ENCODE measurements at regions not wholly inside any gene's neighbourhood (a gene's known extent, or its start where the extent isn't known, plus 50 kb on each side); places are given as distances from the start of the nearest gene placed in this dataset.
"Not testable (repeated sequence)": the region's sequence is repeated elsewhere in the genome, so short reads cannot be mapped to it uniquely, and the experiment has no call there.

DNA sequence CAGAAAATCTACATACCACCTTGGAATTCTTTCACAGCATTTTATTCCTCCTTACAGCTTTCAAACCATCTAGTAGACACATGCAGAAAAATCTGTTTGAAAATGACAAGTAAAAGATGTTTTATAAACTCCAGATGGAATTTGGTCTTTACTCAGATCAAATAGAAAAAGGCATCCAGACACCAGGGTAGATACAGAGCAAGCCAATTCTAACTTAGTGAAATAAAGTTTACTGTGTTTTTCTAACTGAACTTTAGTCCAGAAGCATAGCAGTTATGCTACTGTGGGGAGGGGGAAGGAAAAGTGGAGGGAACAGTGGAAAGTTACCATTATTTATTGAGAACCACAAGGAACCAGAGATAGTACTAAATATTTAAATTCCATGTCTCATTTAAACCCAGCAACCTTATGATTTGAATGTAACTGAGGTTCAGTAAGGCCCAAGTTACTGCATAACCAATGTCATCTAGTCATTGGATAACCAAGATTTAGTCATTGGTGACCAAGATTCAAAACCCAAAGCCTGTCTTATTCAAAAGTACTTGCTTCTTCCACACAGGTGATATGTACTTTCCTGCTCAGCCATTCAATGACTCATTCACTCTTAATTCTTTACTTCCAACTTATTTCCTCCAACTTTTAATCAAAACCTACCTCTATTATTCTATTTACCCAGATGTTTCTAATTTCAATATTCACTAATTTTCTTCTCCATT lies 57.7 kb downstream of the RAD51AP2 start:
- no peak for TF ChIP-seq EP300 (IDR thresholded peaks at IDR 0.05)
- Histone ChIP-seq H3K4me1 (no peaks in the 10 kb centered on the region), H3K4me3 (no peak overlapping the region), H3K27ac (no peak overlapping the region), H3K9me3 (no peaks in the 10 kb centered on the region), H3K27me3 (no peaks in the 10 kb centered on the region), H3K36me3 (no peaks in the 10 kb centered on the region)
- DNase-seq (ENCODE audit: low spot score in 2 of 2) = no peak

GRCh38 chr2:17455343-17455742 lies 62.9 kb downstream of the RAD51AP2 start:
- Histone ChIP-seq H3K27ac (no peak overlapping the region), H3K4me3 (no peak overlapping the region), H3K4me1 (no peaks in the 10 kb centered on the region), H3K9me3 (no peaks in the 10 kb centered on the region), H3K36me3 (no peaks in the 10 kb centered on the region), H3K27me3 (no peaks in the 10 kb centered on the region)
- TF ChIP-seq EP300 (IDR thresholded peaks at IDR 0.05) (no peak), POLR2A (IDR thresholded peaks at IDR 0.05) (no peak), CTCF (IDR thresholded peaks at IDR 0.05) (no peak), POLR2AphosphoS5 (IDR thresholded peaks at IDR 0.05) (no peak)
- 87% methylated on average over 2 of the region's 2 CpGs for WGBS
- DNase-seq (ENCODE audit: low spot score in 2 of 2) = no peak

DNA sequence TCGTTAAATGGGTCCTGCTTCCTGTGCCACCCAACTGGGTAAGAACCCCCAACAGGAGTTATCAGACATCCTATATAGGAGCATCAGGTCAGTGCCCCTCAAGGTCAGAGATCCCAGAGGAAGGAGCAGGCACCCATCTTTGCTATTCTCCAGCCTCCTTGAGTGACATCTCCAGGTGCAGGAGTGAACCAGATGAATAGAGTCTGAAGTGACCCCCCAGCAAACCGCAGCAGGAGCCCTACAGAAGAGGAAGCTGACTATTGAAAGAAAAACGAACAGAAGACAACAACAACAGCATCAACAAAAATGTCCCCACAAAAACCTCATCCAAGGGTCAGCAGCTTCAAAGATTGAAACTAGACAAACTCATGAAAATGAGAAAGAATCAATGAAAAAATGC lies 72.0 kb downstream of the RAD51AP2 start:
- H3K36me3 ChIP-seq; H3K4me1 ChIP-seq; H3K27ac ChIP-seq; H3K4me3 ChIP-seq; H3K27me3 ChIP-seq; DNase-seq (ENCODE audit: low spot score in 2 of 2); H3K9me3 ChIP-seq: not testable (repeated sequence)
- 86% methylated on average over 2 of the region's 3 CpGs for WGBS

GRCh38 chr2:17445744-17446143 lies 72.5 kb downstream of the RAD51AP2 start:
- no peak for DNase-seq (ENCODE audit: low spot score in 2 of 2)
- Histone ChIP-seq H3K27me3 (no peaks in the 10 kb centered on the region), H3K4me1 (no peaks in the 10 kb centered on the region), H3K4me3 (no peak overlapping the region), H3K36me3 (no peaks in the 10 kb centered on the region), H3K9me3 (no peaks in the 10 kb centered on the region), H3K27ac (no peak overlapping the region)
- no peak for TF ChIP-seq POLR2A (IDR thresholded peaks at IDR 0.05)
- TF ChIP-seq CTCF (IDR thresholded peaks at IDR 0.05) = no peak
- no peak for TF ChIP-seq POLR2AphosphoS5 (IDR thresholded peaks at IDR 0.05)
- TF ChIP-seq EP300 (IDR thresholded peaks at IDR 0.05) = no peak
- no CpG with 5 or more reads among the region's 1 CpG for WGBS

GRCh38 chr2:17442334-17442733 lies 75.9 kb downstream of the RAD51AP2 start:
- no peaks in the 10 kb centered on the region for H3K9me3 ChIP-seq
- TF ChIP-seq CTCF (IDR thresholded peaks at IDR 0.05) (no peak), EP300 (IDR thresholded peaks at IDR 0.05) (no peak), POLR2A (IDR thresholded peaks at IDR 0.05) (no peak), POLR2AphosphoS5 (IDR thresholded peaks at IDR 0.05) (no peak)
- no peak overlapping the region for H3K4me3 ChIP-seq
- H3K27me3 ChIP-seq = no peaks in the 10 kb centered on the region
- 75% methylated on average over 2 of the region's 2 CpGs for WGBS
- no peak for DNase-seq (ENCODE audit: low spot score in 2 of 2)
- no peaks in the 10 kb centered on the region for H3K4me1 ChIP-seq
- H3K27ac ChIP-seq = no peak overlapping the region
- H3K36me3 ChIP-seq = no peaks in the 10 kb centered on the region

DNA sequence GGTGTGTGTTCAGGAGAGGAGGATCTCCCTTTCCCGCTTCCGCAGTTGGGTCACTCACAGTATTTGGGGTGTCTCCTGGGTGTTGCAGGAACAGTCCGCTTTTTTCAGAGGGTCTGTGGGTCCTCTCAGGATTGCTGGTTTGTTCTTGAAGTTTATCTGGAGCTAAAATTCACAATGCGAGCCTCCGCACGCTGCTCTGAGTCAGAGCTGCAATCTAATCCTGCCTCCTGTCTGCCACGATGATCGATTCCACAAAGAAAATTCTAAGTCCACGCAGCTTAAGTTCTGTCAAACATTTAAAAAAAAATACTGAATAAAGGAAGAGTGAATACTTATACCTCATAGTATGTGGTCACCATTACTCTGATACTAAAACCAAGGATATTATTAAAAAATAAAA lies 76.5 kb downstream of the RAD51AP2 start:
- no peaks in the 10 kb centered on the region for H3K36me3 ChIP-seq
- H3K27me3 ChIP-seq = no peaks in the 10 kb centered on the region
- no peak for DNase-seq (ENCODE audit: low spot score in 2 of 2)
- H3K4me3 ChIP-seq = no peak overlapping the region
- H3K9me3 ChIP-seq = no peaks in the 10 kb centered on the region
- H3K27ac ChIP-seq = no peak overlapping the region
- no peaks in the 10 kb centered on the region for H3K4me1 ChIP-seq
- WGBS = 92% methylated on average over 9 of the region's 9 CpGs
- no peak for TF ChIP-seq POLR2AphosphoS5 (IDR thresholded peaks at IDR 0.05)
- no peak for TF ChIP-seq CTCF (IDR thresholded peaks at IDR 0.05)
- TF ChIP-seq POLR2A (IDR thresholded peaks at IDR 0.05) = no peak
- TF ChIP-seq EP300 (IDR thresholded peaks at IDR 0.05) = no peak

Data from suprapubic skin (tissue), 4 donors.